GM21526 (cell line): ENCODE measurements at regions not wholly inside any gene's neighbourhood (a gene's known extent, or its start where the extent isn't known, plus 50 kb on each side); places are given as distances from the start of the nearest gene placed in this dataset.

Source experiments
- ATAC-seq: cut with Tn5 transposase; IDR thresholded peaks from one replicate; pipeline ENCODE4 v1.9.1; 2021; ENCODE audit warnings: moderate library complexity; ENCODE audit not compliant: unreplicated experiment, low FRiP score

DNA sequence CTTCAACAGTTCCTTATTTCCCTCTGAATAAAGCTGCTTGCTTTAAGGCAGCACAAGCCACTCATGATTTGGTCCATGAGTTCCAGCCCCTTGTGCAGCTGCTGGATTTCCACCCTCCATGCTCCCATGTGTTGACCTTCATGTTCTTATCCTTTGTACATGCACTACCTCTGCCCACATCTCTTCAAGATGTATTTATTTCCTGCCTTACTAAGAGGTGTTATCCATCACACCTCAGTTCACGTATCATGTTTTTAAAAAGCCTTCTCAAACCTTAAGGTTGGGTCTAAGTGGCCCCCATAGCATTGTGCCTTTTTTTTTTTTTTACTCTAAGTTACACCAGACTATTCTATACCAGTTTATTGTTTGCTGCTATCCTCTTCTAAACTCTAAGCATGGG, 107.7 kb downstream of the SIPA1L2 start:
- ATAC-seq: no peak

DNA sequence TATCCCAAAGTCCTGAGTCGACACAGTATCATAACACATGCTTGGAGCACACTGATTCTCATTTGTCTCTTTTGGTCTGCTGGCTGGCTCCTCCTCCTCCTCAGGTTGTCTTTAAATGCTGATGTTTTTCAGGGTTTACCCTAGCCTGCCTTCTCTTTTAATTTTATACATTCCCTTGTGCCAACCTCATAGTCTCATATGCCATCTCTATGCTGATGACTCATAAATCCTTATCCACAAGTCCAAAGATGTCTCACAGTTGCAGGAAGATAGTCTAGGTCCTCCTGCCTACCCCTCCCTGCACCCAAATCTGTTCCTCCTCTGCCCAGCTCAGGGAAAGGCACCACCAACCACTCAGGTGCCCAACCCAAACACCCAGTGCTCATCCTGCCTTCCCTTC, 108.3 kb downstream of the SIPA1L2 start:
- no peak for ATAC-seq

DNA sequence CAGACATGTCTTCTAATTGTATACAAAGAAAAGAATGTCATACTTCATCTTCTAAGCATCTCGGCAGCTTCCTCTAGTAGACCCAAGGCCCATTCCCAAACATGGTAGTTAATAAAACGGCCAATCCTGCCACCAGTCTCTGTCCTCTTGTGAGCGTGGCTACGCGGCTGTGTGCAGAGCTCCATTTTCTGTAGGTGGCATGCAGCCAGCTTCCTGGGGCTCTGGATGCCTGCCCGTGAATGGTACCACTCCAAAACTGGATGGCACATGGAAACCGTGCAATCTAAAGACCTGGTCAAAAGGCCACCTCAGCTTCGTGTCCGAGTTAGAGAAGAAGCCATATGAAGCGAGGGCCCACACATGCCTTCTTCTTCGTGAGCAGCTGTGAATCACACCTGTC, 110.7 kb downstream of the SIPA1L2 start:
- no peak for ATAC-seq

GRCh38 chr1:232518349-232518748, 111.6 kb downstream of the SIPA1L2 start:
- ATAC-seq: no peak

DNA sequence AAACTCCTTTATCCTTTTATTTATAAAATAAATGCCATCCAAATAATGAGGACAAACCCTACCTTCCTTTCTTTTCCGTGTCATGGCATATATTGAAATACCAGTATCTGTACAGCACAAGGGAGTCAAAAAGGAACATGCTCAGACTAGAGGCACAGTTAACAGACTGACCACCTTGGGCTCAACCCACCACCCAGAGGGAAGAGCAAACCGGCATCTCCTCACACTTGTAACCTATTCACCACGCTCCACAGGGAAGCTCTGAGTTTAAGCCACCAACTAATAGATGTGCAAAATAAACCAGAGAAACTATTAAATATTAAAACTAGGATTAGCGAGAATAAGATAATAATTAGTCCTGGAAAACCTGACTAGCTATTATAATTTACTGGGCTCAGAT, 112.7 kb downstream of the SIPA1L2 start:
- no peak for ATAC-seq

- ATAC-seq: no peak
Observed at GRCh38 chr1:232515706-232516105, 114.2 kb downstream of the SIPA1L2 start.

DNA sequence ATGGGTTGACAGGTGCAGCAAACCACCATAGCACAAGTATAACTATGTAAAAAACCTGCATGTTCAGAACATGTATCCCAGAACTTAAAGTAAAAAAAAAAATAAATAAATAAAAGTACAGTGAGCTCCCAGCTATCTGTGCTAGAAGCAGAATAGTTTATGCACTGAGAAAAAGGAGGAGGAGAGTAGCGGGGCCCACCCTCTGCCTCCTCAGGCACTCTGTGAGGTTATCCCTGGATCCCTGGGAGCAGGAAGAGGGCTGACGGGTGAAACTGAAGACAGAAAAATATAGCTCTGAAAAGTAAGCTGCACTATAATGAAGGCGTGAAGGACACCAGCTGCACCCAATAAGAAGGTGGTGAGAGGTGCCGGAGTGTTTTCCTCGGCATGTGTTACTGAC, 117.2 kb downstream of the SIPA1L2 start:
- ATAC-seq: no peak

GRCh38 chr1:232511172-232511571, 118.8 kb downstream of the SIPA1L2 start:
- ATAC-seq: no peak

- ATAC-seq: no peak
Observed at GRCh38 chr1:232510367-232511110, 119.4 kb downstream of the SIPA1L2 start.

- no peak for ATAC-seq
Observed at GRCh38 chr1:232509570-232509969, 120.4 kb downstream of the SIPA1L2 start.

DNA sequence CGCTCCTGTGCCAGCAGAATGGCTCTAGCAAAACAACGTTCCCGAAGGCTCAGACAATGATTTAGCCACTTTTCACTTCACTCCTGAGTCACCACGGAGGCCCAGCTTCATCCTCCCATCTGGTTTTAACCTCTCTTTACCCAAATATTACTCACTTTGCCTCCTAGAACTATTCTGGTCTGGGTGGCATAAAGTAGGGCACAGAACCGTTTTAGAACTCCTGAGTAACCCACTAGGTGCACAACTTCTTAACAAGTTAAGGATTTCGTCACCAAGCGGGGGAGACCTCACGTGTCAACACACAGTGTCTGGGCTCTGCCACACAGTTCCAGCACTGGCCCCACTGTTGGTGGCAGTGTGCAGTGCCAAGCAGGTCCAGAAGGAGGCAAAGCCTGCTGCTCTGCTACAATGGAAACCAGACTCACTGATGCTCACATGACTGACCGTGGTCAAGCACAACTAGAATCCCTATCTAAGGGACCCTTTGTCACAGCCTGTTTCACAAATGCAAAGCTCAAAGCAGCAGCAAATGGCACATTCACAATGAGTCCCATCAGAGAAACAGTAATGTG, 121.7 kb downstream of the SIPA1L2 start:
- no peak for ATAC-seq

GRCh38 chr1:232507571-232507970, 122.4 kb downstream of the SIPA1L2 start:
- ATAC-seq: no peak

DNA sequence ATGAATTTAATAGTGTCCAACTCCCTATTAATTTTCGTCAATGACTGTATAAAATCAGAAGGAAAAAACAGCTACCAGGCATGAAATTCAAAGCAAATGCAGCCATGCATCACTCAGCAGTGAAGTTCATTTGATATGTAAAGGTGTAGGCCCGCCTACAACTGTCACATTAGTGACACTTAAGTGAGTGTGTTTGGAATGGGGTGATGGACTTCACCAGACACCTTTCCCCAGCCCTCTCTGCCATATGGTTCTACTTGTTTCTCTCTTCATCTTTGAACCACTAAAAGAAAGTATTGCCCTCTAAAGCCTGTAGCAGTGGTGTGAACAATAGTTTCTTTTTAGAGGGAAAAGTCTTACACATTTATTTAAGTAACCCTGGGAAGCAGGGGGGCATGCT, 124.0 kb downstream of the SIPA1L2 start:
- ATAC-seq: no peak

DNA sequence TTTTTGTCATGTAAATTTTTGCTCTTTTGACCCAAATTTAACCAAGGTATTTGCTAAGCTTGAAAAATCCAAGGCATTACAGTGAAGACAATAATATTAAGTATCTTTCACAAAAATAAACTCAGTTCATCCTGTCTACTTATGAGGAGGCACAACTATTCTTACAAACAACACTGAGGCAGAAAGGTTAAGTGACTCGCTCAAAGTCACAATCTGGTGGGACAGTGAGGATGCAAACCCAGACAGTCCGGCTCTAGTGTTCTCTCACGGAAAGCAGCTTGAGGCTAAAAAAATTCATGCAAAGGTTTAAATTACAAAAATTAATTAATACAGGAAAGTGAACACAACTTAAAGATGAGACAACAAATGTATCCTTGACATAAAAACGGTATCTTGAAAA, 125.3 kb downstream of the SIPA1L2 start:
- no peak for ATAC-seq

DNA sequence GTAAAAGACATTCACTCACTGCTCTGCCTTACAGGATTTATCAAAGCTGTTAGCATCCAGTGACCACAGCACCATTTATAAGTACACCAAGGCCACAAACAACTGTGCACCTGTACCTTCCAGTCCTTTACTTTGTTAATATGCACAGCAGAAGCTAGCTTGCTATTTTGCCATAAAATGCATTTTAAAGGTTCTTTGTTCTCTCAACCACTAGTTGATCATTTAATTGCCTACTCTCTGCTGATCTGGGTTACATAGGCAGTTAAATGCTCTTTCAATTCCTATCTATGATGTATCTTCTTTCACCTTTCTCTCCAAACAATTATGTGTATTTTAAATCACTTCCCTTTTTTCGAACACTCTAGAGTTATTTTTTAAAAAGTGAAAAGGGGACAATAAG, 126.4 kb downstream of the SIPA1L2 start:
- ATAC-seq: no peak

DNA sequence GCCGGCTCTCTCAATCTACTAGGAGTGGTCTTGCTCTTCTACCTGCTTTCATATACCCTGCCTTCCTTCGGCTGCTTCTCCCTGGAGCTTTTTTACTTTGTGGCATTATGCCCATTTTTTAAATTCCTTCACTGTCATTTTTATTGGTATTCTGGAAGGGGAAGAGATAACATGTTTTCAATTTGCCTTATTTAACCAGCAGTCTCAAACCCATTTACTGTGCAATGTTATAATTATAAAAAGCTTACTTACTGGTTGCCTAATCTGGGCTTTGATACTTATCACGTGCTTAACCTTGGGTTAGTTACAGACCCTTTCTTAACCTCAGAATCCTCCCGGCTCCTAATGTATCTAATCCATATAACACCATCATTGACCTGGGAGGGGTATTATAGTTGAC, 128.1 kb downstream of the SIPA1L2 start:
- no peak for ATAC-seq

GRCh38 chr1:232499188-232499587, 130.7 kb downstream of the SIPA1L2 start:
- ATAC-seq: no peak

GRCh38 chr1:232493869-232494268, 136.1 kb downstream of the SIPA1L2 start:
- no peak for ATAC-seq

DNA sequence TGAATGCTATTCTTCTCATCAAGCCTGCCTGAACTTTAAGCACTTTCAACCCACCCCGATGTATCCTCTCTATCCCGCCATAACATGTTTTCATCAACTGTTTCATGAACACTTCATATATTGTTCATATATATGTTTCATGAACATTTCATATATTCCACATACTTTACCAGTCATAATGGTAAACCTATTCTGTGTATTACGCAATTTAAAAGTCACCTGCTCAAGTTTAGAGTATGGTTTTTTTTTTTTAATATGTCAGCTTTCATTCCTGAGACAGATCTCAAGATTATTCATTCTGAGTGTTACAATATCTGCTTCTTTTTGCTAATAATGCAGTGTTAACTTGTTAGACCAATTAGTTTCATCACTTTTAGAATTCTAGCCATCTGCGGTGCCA, 140.7 kb downstream of the SIPA1L2 start:
- ATAC-seq: no peak

- ATAC-seq: no peak
Observed at GRCh38 chr1:232487236-232487635, 142.7 kb downstream of the SIPA1L2 start.

- ATAC-seq: no peak
Observed at GRCh38 chr1:232486454-232487207, 143.3 kb downstream of the SIPA1L2 start.

DNA sequence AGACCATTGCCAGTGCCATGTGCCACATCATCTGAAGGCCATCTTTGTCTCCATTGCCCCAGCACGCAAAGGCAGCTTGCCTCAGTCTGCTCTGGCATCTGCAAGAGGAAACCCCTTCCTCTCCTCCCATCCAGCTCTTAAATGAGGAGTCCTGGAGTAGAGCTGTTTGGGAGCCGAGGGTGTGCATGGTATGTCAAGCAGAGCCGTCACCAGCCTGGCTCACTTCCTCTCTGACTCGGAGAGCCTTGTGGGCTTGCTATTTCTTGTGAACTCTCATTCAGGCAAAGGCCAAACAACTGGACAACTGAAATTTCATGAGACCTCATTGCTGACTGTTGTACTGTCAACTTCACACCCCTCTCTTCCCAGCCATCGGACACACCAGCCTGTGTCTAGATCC, 143.9 kb downstream of the SIPA1L2 start:
- ATAC-seq: no peak
